ENCODE measurements at regions not wholly inside any gene's neighbourhood (a gene's known extent, or its start where the extent isn't known, plus 50 kb on each side); places are given as distances from the start of the nearest gene placed in this dataset.

GRCh38 chr1:60984062-60984799 is 98.1 kb upstream of the NFIA start:
- TF ChIP-seq CTCF (IDR thresholded peaks at IDR 0.05) (no peak), POLR2A (IDR thresholded peaks at IDR 0.05) (no peak)
